Panc1 (cell line): ENCODE measurements at regions not wholly inside any gene's neighbourhood (a gene's known extent, or its start where the extent isn't known, plus 50 kb on each side); places are given as distances from the start of the nearest gene placed in this dataset.

ENCODE experiments used
- CTCF ChIP-seq: fragments of 450-650 bp; IDR thresholded peaks from 2 replicates; pipeline ENCODE4 v1.5.1; 2017; ENCODE audit warnings: mild to moderate bottlenecking
- POLR2AphosphoS5 ChIP-seq: IDR thresholded peaks from 2 replicates; pipeline ENCODE4 v1.6.1; 2012; ENCODE audit warnings: mild to moderate bottlenecking, low read depth, low read length, moderate library complexity
- REST ChIP-seq, 2 experiments: IDR thresholded peaks; 2 replicates each; pipeline ENCODE4 v1.6.1; 2011 to 2012; ENCODE audit warnings: low read depth in 2 of 2, control low read depth in 1 of 2, low read length in 1 of 2, mild to moderate bottlenecking in 1 of 2, moderate library complexity in 1 of 2; ENCODE audit not compliant: insufficient read depth in 1 of 2
- TCF7L2 ChIP-seq: IDR thresholded peaks from 2 replicates; pipeline ENCODE4 v1.6.1; 2011; ENCODE audit warnings: mild to moderate bottlenecking, low read depth, low read length, inconsistent platforms

GRCh38 chr12:93039930-93040329 is 110.8 kb upstream of the EEA1 start:
- TF ChIP-seq CTCF (no peak), TCF7L2 (no peak), REST (IDR thresholded peaks at IDR 0.05; ENCODE audit: insufficient read depth in 1 of 2, low read depth in 2 of 2, low read length in 1 of 2) (no peak), POLR2AphosphoS5 (no peak)
